Fibroblast of lung (primary cell): ENCODE measurements at regions not wholly inside any gene's neighbourhood (a gene's known extent, or its start where the extent isn't known, plus 50 kb on each side); places are given as distances from the start of the nearest gene placed in this dataset.

Source experiments
- EZH2 ChIP-seq: IDR thresholded peaks from 2 replicates; pipeline ENCODE4 v1.5.1; 2012; ENCODE audit warnings: low read length, control low read depth, mild to moderate bottlenecking; ENCODE audit errors: missing control alignments
- TF ChIP-seq, protein P1 (sequence below), 2 donors: IDR thresholded peaks in 1 of 2; conservative IDR thresholded peaks in 1 of 2; 1 replicate in 1 of 2; 2 replicates in 1 of 2; pipeline ENCODE4 v1.5.1; 2011 to 2012; ENCODE audit warnings: low read length in 2 of 2, control low read depth in 1 of 2, inconsistent platforms in 1 of 2, low read depth in 1 of 2, mild to moderate bottlenecking in 1 of 2

DNA sequence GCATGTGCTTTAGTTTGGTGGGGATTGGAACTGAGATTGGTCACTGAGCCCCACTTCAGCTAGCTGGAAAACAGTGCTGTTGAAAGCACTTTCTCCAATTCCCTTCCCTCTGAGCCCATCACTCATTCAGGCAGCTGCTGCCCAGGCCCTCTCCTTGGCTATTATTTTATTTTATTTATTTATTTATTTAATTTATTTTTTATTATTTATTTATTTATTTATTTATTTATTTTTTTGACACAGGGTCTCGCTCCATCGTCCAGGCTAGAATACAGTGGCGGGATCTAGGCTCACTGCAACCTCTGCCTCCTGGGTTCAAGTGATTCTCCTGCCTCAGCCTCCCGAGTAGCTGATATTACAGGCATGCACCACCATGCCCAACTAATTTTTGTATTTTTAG, 51.8 kb upstream of the RBPJ start:
- TF ChIP-seq, protein P1, sequence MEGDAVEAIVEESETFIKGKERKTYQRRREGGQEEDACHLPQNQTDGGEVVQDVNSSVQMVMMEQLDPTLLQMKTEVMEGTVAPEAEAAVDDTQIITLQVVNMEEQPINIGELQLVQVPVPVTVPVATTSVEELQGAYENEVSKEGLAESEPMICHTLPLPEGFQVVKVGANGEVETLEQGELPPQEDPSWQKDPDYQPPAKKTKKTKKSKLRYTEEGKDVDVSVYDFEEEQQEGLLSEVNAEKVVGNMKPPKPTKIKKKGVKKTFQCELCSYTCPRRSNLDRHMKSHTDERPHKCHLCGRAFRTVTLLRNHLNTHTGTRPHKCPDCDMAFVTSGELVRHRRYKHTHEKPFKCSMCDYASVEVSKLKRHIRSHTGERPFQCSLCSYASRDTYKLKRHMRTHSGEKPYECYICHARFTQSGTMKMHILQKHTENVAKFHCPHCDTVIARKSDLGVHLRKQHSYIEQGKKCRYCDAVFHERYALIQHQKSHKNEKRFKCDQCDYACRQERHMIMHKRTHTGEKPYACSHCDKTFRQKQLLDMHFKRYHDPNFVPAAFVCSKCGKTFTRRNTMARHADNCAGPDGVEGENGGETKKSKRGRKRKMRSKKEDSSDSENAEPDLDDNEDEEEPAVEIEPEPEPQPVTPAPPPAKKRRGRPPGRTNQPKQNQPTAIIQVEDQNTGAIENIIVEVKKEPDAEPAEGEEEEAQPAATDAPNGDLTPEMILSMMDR (conservative IDR thresholded peaks at IDR 0.05 in 1 of 2, IDR thresholded peaks at IDR 0.05 in 1 of 2; ENCODE audit: low read depth in 1 of 2, low read length in 2 of 2), result no peak
- TF ChIP-seq EZH2, result no peak
